OCI-LY7 (cell line): ENCODE measurements at regions not wholly inside any gene's neighbourhood (a gene's known extent, or its start where the extent isn't known, plus 50 kb on each side); places are given as distances from the start of the nearest gene placed in this dataset.

Experiments used
- EZH2phosphoT487 ChIP-seq: fragments of 200-600 bp; sonication (generic); IDR thresholded peaks from 2 replicates; pipeline ENCODE4 v1.6.1; 2018; ENCODE audit warnings: low read depth, borderline replicate concordance, mild to moderate bottlenecking, mixed run types, antibody characterized with exemption, low read length, moderate library complexity, mixed read lengths
- TF ChIP-seq, protein P1 (sequence below): fragments of 200-600 bp; sonication (generic); conservative IDR thresholded peaks from 2 replicates; pipeline ENCODE4 v1.5.1; 2014; ENCODE audit warnings: mild to moderate bottlenecking, antibody characterized with exemption, low read length, moderate library complexity, mixed read lengths

DNA sequence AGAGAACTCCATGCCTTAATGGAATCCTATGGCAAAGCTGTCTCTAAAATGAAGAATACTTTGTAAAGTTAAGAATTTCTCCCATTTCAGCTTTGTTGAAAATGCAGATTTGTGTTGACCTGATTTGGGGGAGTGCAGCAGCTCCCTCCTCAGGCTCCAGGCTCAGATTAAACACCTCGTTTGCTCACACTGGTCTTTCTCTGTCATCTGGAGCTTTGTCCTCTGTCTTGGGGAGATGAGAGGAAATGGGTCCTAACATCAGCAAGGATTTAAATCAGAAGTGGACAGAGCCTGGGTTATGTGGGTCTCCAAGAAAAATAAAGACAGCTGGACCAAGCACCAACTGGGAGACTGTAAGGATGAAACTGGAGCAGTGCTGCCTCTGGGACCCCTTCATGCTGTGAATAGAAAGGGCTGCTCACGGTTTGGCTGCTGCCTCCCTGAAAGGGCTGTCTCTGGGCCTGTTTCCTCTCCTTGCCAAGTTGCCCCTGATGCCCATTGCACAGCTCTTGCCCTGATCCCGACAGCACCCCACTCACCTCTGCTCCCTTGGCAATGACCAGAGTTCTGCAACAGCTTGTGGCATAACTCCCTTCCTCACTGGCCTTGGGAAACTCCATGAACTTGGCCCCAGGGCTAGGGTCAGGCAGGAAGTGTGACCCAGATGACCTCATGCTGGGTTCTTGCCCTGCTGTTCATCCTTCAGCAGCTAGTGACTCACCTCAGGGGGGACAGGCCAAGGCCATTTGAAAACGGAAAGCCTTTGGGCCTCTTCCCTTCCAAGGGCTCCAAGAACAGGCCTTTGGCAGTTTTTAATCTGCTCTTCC is 197.2 kb downstream of the CYP26B1 start:
- TF ChIP-seq, protein P1, sequence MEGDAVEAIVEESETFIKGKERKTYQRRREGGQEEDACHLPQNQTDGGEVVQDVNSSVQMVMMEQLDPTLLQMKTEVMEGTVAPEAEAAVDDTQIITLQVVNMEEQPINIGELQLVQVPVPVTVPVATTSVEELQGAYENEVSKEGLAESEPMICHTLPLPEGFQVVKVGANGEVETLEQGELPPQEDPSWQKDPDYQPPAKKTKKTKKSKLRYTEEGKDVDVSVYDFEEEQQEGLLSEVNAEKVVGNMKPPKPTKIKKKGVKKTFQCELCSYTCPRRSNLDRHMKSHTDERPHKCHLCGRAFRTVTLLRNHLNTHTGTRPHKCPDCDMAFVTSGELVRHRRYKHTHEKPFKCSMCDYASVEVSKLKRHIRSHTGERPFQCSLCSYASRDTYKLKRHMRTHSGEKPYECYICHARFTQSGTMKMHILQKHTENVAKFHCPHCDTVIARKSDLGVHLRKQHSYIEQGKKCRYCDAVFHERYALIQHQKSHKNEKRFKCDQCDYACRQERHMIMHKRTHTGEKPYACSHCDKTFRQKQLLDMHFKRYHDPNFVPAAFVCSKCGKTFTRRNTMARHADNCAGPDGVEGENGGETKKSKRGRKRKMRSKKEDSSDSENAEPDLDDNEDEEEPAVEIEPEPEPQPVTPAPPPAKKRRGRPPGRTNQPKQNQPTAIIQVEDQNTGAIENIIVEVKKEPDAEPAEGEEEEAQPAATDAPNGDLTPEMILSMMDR: no peak
- TF ChIP-seq EZH2phosphoT487: no peak
